GM12872 (cell line): ENCODE measurements at regions not wholly inside any gene's neighbourhood (a gene's known extent, or its start where the extent isn't known, plus 50 kb on each side); places are given as distances from the start of the nearest gene placed in this dataset.

Source experiments
- CTCF ChIP-seq: IDR thresholded peaks from 3 replicates; pipeline ENCODE4 v1.5.1; 2011; ENCODE audit warnings: low read depth, mild to moderate bottlenecking, low read length, moderate library complexity; ENCODE audit not compliant: insufficient read depth

- TF ChIP-seq CTCF, result no peak
Observed at GRCh38 chr6:99185525-99185924, 163.9 kb downstream of the FAXC start.

- no peak for TF ChIP-seq CTCF
Observed at GRCh38 chr6:99184696-99185095, 164.8 kb downstream of the FAXC start.

GRCh38 chr6:99183066-99183465, 166.4 kb downstream of the FAXC start:
- no peak for TF ChIP-seq CTCF

- no peak for TF ChIP-seq CTCF
Observed at GRCh38 chr6:99181174-99181573, 168.3 kb downstream of the FAXC start.

GRCh38 chr6:99178168-99178567, 171.3 kb downstream of the FAXC start:
- TF ChIP-seq CTCF, result no peak

GRCh38 chr6:99177736-99178135, 171.7 kb downstream of the FAXC start:
- TF ChIP-seq CTCF, result no peak

GRCh38 chr6:99165838-99166237, 183.6 kb downstream of the FAXC start:
- TF ChIP-seq CTCF, result no peak

GRCh38 chr6:99152347-99152643, 197.2 kb downstream of the FAXC start:
- TF ChIP-seq CTCF, result no peak
